Suppressor macrophage treated with lipopolysaccharide for 4 hours (primary cell): ENCODE measurements at regions not wholly inside any gene's neighbourhood (a gene's known extent, or its start where the extent isn't known, plus 50 kb on each side); places are given as distances from the start of the nearest gene placed in this dataset.

ENCODE experiments used
- DNase-seq: peaks from one replicate; pipeline ENCODE4 v3.0.0-alpha.2; 2020

DNA sequence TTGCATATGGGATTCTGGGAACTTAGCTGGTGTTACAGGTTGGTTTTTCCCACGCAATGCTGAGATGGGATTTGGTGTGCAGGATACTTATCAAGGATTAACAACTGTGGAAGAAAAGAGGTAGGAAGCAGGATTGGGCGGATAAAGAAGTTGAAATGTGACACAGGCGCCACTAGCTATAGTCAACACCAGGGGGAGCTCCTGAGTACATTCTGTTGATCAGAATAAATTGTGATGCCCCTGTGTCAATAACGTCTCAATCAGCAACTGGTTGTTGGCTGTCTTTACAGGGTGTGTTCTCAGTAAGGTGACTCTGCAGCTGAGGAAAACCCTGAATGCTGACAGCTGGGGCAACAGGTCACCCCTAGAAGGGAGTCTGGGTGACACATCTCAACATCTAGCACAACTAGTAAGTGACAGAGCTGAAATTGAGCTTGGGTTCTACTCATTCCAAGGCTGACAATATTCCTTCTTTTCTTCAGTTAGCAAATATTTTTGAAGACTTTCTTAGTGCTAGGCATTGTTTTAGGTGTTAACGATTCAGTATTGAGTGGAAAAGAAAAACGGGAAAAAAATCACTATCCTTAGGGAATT is 143.0 kb downstream of the ARL6IP6 start:
- DNase-seq: peak; percentile 51

DNA sequence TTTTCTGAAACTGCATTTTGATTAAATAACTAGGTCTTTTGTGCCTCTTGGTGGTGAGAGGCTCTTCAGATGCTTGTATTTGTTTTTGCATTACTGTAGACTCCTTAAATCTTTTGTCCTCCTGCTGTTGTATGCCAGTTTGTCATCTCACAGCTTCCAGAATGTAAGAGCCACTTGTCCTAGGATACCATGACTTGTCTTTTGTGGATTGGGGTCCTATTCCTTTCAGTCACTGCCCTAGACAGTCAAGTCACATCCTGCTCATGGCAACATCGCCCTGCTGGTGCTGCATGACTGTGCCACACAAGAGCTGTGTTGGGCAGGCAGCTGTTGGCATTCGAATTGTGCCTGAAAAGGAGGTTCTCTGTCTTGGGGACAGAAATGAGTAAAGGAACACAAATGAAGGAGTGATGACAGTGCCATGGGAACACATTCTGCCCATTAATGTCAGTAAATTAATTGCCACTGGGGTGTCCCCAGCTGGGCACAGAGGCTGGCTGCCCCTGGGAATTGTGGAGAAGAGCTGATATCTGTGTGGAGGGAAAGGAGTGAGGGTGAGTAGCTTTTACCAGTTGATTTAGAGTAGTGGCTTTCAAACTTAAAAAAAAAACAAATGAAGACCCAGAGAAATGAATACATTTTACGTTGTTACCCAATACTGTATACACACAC is 140.3 kb downstream of the ARL6IP6 start:
- DNase-seq: no peak

DNA sequence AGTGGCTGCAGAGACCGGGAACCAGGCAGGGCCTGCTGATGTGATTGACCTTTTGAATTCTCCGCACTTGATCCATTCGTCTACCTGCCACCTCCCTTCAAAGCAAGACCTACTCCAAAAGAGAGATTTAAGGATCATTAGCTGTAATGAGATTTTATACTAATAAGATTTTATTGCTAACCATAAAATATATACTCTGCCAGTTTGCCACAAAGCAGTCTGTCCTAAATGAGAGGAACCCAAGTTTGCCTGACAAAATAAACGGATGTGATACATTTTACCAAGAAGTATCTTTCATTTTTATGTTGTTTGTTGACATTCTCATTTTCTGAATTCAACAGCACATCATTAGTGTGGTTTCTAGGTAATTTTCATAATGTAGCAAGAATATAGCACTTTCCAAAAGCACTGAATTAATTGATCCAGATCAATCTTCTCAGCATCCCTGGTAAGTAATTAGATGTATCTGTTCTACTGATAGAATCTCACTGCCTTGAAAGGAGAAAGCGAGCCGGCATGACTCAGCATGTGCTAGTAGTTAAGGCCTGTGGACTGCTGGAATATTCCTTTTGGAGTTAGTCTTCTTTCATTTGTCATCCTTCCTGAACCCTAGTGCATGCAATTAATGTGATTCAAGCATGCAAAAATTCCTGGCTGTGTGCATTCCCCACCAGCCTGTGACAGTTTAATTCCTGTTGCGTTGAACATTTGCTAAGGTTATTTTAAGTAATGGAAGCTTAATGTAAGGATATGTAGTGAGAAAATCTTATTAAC is 128.5 kb downstream of the ARL6IP6 start:
- DNase-seq: no peak

DNA sequence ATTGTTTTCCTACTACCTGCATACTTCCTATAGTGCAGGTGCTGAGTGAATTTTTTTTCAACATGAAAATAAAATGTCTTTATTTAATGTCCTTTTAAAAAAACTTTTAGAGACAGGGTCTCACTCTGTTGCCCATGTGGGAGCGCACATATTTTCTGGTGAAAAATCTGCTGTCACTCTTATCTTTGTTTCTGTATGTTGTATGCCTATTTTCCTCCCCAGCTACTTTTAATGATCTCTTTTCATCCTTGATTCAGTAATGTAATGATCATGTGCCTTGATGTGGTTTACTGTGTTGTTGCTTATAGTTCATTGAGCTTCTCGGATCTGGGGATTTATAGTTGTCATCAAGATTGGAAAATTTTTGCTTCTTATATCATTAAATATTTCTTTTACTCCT is 117.3 kb downstream of the ARL6IP6 start:
- no peak for DNase-seq

DNA sequence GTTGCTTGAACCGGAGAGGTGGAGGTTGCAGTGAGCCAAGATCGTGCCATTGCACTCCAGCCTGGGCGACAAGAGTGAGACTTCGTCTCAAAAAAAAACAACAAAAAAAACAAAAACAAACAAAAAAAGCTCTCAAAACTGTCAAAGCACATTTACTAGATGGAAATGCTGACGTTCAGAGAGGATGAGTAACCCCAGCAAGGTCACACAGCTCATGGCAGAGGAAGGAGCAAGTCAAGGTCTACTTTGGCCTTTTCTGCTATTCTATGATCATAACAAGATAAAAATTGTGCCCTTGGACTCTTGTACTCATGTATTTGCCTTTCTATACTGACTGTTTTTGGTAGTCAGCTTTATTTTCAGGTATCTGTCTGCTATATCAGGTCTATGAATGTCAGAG is 109.5 kb downstream of the ARL6IP6 start:
- no peak for DNase-seq

DNA sequence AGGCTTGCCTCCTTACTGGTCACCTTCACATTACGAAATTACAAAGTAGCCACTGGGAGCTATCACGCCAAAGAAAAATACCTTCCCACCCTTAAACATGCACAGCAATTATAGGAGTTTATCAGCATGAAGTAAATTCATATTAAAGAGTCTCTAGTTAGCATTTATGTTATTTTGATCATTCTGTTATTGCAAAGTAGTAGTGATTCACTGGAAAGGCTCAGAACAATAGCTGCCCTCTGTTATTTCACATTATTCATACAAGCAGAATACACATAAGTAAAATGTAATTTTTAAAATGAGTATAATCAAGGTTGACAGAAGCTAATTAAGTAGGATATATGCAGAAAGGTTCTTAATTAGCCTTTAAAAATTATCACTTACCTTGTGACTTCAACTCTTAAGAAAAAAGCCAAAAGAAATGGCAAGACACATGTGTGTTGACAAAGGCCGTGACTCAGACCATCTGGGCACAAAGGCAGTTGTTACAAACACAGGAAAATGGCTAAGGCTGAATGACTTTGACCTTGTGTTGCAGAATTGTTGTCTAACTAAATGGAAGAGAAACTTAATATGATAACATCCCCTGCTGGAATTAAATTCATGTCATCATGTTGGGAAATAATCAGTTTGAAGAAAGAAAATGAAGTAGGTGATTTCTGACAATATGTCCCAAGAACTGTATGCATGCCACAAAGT is 108.3 kb downstream of the ARL6IP6 start:
- no peak for DNase-seq

DNA sequence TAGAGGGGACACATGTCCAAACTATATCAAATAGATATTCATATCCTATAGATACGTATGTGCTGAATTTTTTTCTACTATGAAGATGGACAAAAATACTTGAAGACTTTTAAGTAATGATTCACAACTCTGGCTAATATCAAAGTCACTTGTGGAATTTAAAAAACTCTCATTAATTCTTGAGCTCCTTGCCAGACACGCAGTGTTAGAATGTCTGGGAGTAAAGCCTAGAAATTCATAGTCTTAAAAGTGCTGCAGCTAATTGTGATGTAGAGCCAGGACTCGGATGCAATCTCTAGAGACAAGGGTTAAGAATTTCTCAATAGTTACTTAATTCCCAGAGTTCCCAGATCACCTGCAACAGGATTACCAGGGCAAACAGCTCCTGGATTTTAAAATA is 107.4 kb downstream of the ARL6IP6 start:
- DNase-seq: no peak

DNA sequence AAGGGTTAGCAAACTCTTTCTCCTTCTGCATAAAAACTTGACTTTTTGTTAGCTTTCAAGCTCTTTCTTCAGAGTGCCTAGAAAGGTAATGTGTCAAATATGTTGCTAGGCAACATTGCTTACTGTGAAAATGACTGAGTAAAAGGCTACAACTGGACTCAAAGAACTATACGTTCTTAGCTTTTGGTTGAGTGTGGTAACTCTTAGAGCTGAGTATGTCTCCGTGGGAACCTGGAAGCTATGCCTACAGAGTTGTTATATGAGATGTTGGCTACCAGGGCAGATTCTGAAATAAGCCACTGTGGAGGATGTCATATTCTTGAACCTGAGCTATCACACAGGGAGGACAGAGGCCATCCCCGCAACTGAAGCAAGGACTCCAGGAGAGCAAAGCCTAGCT is 105.5 kb downstream of the ARL6IP6 start:
- no peak for DNase-seq

DNA sequence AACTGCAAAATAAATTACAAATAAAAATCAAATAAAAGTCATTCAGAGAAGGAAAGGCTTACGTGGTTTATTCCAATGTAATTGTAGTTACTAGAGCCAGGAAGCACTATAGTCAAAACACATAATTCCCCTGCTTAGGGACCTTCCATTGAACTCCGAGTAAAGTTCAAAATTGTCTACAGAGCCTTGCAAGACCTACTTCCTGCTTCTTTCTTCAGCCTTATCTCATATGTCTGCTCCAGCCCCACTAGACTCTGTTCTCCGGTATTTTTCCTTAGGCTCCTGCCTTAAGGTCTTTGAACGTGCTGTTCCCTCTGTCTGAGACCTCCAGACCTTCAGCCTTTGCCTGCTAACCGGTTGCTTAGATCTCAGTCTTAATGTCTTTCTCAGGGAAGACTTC is 104.3 kb downstream of the ARL6IP6 start:
- no peak for DNase-seq

DNA sequence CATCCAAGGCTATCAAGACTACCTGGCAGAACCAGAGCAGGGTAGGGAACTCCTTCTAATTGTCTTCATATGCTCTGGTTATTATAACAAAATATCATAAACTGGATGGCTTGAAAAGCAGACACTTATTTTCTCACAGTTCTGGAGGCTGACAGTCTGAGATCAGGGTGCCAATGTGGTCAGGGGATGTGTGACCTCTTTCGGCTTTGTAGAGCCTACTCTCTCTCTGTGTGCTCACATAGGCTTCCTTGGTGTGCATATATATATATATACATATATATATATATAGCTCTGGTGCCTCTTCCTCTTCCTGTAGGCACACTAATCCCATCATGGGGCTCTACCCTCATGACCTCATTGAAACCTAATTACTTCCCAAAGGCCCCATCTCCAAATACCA is 101.6 kb downstream of the ARL6IP6 start:
- DNase-seq: no peak

DNA sequence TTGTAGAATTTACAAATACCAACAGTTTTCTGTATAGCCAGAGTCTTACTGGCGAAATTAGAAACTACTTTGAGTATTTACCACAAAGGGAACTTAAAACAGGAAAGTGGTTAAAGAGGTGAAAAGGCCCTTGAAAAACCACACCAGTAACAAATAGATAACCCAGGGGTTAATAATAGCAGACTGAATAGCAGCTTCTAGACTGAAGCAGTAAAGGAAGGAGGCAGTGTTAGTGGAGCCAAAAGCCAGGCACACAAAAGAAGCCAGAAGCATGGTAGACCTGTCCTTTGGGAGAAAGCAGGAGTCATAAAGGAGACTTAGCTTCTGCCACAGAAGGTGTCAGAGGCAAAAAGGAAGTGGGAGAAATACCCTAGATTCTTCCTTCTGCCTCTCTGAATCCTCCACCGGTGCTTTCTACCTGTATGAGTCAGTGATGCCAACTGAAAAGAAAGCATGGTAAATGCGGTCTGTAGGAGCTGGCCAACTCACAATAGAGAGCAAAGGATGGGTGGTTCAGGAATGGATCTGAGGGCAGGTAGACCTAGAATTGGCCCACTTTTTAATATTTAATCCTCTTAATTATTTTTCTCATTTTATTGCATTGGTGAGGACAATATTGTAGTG is 97.3 kb downstream of the ARL6IP6 start:
- DNase-seq: no peak

DNA sequence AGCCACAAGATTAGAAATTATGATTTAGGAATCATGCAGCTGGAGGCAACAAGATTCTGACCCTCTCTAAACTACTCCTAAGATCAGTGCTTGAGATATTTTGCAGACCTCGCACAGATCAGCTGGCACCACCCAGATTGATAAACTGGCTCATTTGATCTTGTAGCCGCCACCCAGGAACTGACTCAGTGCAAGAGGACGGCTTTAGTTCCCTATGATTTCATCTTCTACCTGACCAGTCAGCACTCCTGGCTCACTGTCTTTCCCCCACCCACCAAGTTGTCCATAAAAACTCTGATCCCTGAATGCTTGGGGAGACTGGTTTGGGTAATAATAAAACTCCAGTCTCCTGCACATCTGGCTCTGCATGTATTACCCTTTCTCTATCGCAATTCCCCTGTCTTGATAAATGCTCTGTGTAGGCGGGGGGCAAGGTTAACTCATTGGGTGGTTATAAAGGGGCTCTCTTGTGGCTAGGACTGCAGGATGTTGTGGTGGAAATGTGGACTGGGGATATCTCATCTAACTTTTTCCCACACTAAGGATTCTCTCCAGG is 96.1 kb downstream of the ARL6IP6 start:
- no peak for DNase-seq

DNA sequence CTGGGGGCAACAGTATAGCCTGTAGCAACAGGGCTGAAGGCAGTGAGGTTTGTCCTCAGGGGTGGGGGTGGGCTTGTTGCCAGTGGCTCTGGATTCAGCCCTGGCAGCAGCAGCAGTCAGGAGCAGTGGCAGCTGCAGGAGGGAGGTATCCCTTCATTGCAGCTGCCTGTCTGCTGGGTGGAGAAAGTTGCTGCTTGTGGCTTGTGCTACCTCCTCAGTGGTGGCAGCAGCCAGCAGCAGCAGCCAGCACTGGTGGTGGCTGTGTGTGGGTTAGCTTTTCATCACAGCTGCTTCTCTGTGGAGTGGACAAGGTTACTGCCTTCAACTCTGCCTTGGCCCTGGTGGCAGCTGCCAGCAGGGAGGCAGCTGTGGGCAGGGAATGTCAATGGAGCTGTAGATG is 94.9 kb downstream of the ARL6IP6 start:
- DNase-seq: no peak
